T-helper 1 cell (primary cell): ENCODE measurements at regions not wholly inside any gene's neighbourhood (a gene's known extent, or its start where the extent isn't known, plus 50 kb on each side); places are given as distances from the start of the nearest gene placed in this dataset.

Source experiments
- DNase-seq, 5 donors: peaks; one replicate each; pipeline ENCODE4 v3.0.0-alpha.2; 2012 to 2020

DNA sequence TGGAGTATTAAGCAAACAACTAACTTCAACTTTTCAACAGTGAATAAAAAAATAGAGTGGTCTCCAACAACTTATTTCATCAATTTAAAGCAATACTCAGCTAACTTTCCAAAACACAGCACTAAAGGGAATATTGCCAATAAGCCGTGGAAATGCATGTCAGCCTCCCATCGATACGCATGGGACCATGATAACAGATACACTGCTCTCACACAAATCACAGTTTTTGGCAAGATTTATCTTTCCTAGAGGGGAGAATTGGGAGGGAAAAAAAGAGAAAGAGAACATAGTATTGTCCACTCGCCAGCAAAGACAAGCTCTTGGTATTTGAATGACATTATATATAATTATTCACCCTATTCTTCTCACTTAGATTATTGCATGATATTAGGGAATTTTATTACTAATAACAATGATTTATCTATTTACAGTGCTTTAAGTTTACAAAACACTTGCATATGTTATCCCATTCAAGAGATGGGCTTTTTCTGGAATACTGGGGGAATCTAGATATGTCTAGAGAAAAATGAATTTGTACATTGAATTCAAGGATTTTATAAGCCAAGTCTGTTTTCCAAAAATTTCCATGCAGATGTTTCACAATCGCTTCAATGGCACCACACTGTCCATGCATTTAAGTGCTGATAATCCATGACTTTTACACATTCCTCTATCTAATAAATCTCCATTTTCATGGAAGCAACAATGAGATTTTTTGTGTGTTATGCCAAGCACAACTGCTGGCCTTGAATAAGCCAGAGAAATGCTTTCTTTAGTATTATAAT, 194.0 kb upstream of the MGMT start:
- no peak for DNase-seq

DNA sequence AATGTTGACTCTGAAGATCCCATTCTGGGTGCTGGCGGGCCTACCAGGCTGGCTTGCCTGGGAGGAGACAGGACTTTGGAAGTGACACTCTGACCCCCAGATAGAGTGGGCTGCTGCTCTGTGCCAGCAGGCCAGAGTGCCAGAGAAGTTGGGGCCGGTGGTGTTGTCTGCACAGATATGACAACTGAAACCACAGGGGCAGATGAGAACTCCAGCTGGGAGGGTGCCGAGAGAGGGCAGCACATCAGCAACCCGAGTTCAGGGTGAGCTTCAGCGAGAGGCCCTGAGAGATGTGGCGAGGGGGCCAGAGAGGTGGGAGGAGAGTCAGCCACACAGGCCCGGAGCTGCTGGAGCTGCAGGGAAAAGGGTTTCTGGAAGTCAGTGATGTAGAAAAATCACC, 193.2 kb upstream of the MGMT start:
- DNase-seq = no peak

GRCh38 chr10:129274748-129275474, 192.1 kb upstream of the MGMT start:
- DNase-seq = no peak

- DNase-seq = no peak
These were observed 191.2 kb upstream of the MGMT start for GRCh38 chr10:129275886-129276285.

GRCh38 chr10:129277084-129277483, 190.0 kb upstream of the MGMT start:
- no peak for DNase-seq

GRCh38 chr10:129277841-129278240, 189.2 kb upstream of the MGMT start:
- DNase-seq = no peak

- DNase-seq = no peak
These were observed 188.4 kb upstream of the MGMT start for GRCh38 chr10:129278686-129279085.

GRCh38 chr10:129279446-129280154, 187.4 kb upstream of the MGMT start:
- no peak for DNase-seq

DNA sequence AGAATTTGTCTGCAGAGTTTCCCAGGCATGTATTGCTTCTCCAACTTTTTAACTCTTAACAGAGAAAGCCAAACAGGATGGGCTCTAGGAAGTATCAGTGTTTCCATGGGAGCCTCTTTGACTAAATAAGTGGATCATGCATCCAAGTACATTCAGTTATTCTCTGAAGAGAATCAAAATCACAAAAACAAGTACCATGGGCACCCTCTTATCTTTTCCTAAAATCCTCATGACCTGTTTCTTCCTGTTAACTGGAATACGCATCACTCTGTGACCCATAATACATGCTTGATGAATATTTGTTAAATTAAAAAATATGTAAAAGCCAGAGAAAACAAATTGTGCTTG, 186.9 kb upstream of the MGMT start:
- no peak for DNase-seq

DNA sequence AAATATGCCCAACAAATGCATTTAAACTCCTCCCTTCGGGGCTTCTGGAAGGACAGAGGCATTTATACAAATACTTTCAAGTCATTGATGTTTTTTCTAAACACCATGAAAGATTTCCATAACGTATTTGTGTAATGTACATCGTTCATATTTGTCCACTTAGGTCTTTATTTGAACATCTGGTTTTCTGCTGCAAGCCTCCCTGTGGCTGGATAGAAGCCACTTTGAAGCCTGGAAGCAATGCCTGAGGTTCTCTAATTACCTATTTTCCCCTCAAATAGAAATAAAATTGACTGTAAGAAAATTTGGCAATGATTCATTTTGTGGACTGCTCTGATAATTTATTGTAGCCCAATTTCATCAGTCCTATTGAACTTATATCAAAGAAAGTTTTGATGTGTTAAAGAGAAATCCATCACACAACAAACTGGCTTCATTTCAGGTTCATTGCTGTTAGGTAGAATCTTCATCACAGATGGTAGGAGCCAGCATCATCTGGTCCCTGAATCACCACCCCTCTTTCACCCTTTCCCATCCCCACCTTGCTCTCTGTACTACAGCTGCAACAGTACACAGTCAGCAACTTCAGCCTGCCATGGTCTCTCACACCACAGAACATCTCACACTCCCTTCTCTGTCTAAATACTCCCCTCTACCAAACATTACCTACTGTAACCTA, 186.0 kb upstream of the MGMT start:
- DNase-seq = no peak

DNA sequence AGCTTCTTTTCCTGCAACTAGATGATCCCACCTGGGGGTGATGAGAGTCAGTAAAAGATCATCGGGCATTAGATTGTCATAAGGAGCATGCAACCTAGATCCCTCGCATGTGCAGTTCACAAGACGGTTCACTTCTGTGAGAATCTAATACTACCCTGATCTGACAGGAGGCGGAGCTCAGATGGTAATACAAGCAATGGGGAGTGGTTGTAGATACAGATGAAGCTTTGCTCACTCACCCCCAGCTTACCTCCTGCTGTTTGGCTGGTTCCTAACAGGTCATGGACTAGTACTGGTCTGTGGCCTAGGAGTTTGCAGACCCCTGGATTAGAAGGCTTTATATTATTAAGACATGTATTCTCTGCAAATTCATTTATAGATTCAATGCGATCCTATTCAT, 181.6 kb upstream of the MGMT start:
- DNase-seq = no peak

DNA sequence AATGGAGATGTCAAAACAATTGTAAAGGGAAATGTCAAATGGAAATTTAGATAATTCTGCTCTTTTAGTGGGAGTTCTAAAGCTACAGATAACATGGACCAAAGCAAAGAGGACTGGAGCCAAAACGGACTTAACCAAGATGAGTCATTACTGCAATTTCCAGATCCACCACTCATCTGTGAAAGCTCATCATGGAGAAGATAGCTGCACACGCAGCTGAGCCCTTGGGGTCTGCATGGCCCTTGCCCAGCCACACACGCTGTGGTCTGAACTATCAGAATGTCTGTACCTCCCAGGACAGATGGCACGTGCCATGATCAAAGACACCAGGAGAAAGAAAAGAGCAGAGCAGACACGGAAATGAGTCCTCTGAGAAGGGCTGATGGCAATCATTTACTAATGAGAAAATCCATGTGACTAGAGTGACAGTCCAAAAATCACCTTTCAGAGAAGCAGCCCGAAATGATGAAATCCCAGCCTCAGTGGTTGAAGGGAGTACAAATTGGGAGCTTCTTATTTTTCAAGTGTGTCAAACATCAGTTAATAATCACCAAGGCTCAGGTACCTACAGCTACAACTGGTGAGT, 177.9 kb upstream of the MGMT start:
- DNase-seq = no peak

DNA sequence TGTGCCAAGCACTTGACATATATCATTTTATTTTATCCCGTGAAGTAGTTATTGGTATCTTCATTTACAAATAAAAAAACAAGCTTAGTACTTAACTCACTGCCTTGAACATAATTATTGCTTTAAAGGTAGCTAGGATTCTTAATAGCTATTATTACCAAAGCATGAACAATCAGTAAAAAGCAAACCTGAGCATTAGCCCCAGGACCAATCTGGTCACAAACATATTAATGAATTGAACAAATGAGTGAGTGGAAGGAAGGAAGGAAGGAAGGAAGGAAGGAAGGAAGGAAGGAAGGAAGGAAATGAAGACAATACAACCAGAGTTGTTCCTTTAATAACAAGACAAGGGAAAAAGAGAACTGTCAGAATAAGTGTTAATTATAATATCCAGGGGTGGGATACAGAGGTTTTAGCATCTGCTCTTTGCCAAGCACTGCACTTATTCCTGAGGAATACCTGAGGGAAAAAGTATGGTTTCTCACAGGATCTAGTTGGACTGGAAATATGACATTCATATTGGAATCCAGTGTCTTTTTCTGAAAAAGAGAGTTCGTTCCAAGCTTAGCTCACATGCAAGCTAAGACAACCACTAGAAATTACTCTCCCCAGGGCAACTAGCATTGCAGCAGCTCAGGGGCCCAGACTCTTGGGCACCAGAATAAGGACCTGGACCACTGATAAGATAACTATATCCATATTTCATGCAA, 172.9 kb upstream of the MGMT start:
- no peak for DNase-seq

- no peak for DNase-seq
These were observed 172.1 kb upstream of the MGMT start for GRCh38 chr10:129294944-129295343.

DNA sequence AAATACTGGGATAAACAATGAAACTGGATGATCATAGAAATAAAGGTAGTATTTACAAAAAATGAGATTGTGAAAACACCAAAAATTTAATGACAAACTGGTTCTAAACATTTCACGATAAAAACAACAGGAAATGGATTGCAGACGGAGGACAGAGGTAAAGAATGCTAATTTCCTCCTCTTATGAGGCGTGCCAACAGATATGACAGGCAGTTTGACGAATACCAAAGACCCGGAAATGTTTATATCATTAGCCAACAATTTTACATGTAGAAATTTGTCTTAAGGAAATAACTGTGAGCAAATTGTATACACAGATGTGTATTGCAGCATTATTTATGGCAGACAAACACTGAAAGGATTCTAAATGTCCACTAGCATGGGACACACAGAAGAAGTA, 162.0 kb upstream of the MGMT start:
- DNase-seq = no peak

DNA sequence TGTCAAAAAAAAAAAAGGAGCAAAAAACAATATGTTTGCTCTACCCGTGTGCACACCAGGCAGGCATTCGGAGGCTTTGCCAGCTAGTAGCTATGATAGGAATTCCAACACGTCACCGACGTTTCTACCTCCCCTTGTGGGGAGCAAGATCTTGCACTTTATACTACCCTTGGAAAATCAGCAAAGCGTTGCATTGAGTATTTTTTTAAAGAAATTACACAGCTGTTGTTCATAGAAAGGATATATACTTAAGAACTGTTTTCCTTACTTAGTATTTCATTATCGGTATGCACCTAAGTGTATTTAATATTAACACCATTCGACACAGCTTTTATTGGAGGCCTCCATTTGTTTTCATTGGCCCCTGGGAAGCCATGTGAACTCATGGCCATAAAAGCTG, 159.9 kb upstream of the MGMT start:
- DNase-seq = no peak

GRCh38 chr10:129308953-129309564, 158.0 kb upstream of the MGMT start:
- no peak for DNase-seq

DNA sequence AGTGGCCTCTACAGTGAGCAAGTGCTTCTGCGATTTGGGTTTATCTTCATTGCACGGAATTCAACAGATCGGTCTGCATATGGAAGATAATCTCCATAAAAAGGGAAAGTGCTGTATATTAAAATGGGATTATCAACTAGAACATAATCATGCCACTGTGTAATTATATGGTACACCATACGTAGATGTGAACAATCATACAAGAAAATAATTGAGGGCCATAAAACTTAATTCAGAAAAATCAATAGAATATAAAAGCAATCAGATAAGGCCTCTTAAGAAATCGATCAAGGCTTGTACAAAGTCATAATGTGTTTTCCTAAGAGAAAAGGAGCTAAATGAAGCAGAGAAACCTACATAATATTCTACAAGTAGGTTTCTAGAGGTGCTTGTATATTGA, 157.5 kb upstream of the MGMT start:
- no peak for DNase-seq

DNA sequence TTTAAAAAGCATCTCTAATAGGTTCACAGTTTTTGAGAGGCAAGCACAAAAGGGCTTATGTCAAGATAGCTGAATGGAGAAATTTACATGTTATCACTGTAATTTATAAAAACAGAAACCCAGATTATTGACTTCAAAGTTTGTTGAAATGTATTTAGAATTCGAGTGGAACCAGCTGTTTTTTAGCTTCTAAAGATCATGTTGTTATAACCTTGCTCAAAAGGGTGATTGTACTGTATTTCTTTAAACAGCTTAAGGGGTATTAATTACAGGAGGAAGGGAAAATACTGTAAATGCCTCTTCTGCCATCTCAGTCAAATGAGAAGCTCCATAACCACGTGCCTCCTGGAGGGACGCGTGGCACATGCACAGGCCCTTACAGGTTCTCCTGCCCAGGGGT, 156.2 kb upstream of the MGMT start:
- no peak for DNase-seq

- DNase-seq = no peak
These were observed 147.1 kb upstream of the MGMT start for GRCh38 chr10:129319934-129320333.

DNA sequence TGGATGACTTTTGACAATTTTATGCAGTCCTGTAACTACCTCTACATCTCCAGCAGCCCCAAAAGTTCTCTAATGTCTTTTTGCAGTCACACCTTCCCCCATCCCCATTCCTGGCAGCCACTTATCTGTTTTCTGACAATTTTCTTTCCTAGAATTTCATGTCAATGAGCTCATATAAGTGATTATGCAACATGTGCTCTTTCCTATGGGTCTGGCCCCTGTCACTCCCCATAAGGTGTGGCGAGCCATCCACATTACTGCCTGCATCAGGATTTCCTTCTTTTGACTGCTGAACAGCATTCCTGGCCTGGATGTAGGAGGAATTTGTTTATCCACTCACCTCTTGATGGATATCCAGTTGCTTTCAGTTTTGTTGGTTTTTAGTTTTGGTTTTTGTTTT, 146.7 kb upstream of the MGMT start:
- DNase-seq = no peak

GRCh38 chr10:129321727-129322126, 145.3 kb upstream of the MGMT start:
- DNase-seq = no peak
